Kidney (tissue), 13 donors: ENCODE measurements at regions not wholly inside any gene's neighbourhood (a gene's known extent, or its start where the extent isn't known, plus 50 kb on each side); places are given as distances from the start of the nearest gene placed in this dataset.

Experiments
- DNase-seq, 5 donors: peaks; one replicate each; pipeline ENCODE4 v3.0.0-alpha.2; 2013 to 2020
- FAIRE-seq: peaks from 2 replicates; lab custom pipeline; 2012; peaks lifted over from hg19 to GRCh38; lab: Jason Lieb, UNC
- H3K27ac ChIP-seq, 2 donors: one replicate each; pipeline ENCODE4 v1.7.0; 2013; ENCODE audit warnings: low read depth in 2 of 2, low read length in 2 of 2, inconsistent platforms in 1 of 2
- H3K27me3 ChIP-seq: one replicate; pipeline ENCODE4 v1.7.1; 2013; ENCODE audit warnings: low read length, inconsistent platforms; ENCODE audit not compliant: control insufficient read depth, insufficient read depth
- H3K36me3 ChIP-seq, 3 donors: one replicate each; pipeline versions ENCODE4 v1.7.0 to v1.7.1; 2013; ENCODE audit warnings: low read length in 3 of 3, control low read depth in 1 of 3, inconsistent platforms in 1 of 3; ENCODE audit not compliant: insufficient read depth in 3 of 3, control insufficient read depth in 2 of 3
- H3K4me1 ChIP-seq, 3 donors: one replicate each; pipeline versions ENCODE4 v1.7.0 to v1.7.1; 2013; ENCODE audit warnings: low read length in 3 of 3, inconsistent platforms in 1 of 3, low read depth in 1 of 3; ENCODE audit not compliant: control insufficient read depth in 2 of 3, insufficient read depth in 2 of 3
- H3K4me3 ChIP-seq, 3 donors: one replicate each; pipeline versions ENCODE4 v1.7.0 to v1.8.1; 2013; ENCODE audit warnings: low read length in 3 of 3, control low read depth in 1 of 3, inconsistent platforms in 1 of 3
- H3K9ac ChIP-seq, 3 donors: one replicate each; pipeline versions ENCODE4 v1.7.0 to v1.7.1; 2013; ENCODE audit warnings: low read length in 3 of 3, control low read depth in 1 of 3, inconsistent platforms in 1 of 3
- H3K9me3 ChIP-seq, 3 donors: one replicate each; pipeline versions ENCODE4 v1.7.0 to v1.7.1; 2013; ENCODE audit warnings: low read length in 3 of 3, control low read depth in 1 of 3, inconsistent platforms in 1 of 3; ENCODE audit not compliant: control insufficient read depth in 2 of 3, insufficient read depth in 1 of 3
- intact Hi-C: fragments of 100-400 bp; cut with DNase I; formaldehyde crosslinking; loops from one replicate; pipeline ENCODE4 v1.11.1; 2022
- TF ChIP-seq, protein P1 (sequence below): IDR thresholded peaks from 3 replicates; pipeline ENCODE4 v1.5.1; 2012; ENCODE audit warnings: mild to moderate bottlenecking, moderate library complexity, borderline replicate concordance; ENCODE audit not compliant: insufficient read depth; ENCODE audit errors: extremely low read depth
- donor health status: control.
- donor health status: control.
- donor health status: control.
- donor health status: control.
- donor health status: control.
- donor health status: DM: yes; HTN: yes; CAD: no.
- donor health status: Normal renal cell carcinoma (clear cell type).

GRCh38 chr20:40894237-40894630, 134.4 kb upstream of the TOP1 start:
- FAIRE-seq (no peak), DNase-seq (no peak)
- H3K9me3 ChIP-seq = no peaks in the 10 kb centered on the region
- H3K27me3 ChIP-seq = no peaks in the 10 kb centered on the region
- intact Hi-C loops = no loop called here
- no peaks in the 10 kb centered on the region for H3K4me1 ChIP-seq
- TF ChIP-seq, protein P1, sequence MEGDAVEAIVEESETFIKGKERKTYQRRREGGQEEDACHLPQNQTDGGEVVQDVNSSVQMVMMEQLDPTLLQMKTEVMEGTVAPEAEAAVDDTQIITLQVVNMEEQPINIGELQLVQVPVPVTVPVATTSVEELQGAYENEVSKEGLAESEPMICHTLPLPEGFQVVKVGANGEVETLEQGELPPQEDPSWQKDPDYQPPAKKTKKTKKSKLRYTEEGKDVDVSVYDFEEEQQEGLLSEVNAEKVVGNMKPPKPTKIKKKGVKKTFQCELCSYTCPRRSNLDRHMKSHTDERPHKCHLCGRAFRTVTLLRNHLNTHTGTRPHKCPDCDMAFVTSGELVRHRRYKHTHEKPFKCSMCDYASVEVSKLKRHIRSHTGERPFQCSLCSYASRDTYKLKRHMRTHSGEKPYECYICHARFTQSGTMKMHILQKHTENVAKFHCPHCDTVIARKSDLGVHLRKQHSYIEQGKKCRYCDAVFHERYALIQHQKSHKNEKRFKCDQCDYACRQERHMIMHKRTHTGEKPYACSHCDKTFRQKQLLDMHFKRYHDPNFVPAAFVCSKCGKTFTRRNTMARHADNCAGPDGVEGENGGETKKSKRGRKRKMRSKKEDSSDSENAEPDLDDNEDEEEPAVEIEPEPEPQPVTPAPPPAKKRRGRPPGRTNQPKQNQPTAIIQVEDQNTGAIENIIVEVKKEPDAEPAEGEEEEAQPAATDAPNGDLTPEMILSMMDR = no peak
- H3K36me3 ChIP-seq = no peaks in the 10 kb centered on the region
- H3K9ac ChIP-seq = no peak overlapping the region
- H3K4me3 ChIP-seq = no peak overlapping the region
- no peak overlapping the region for H3K27ac ChIP-seq

- Histone ChIP-seq H3K27me3 (no peaks in the 10 kb centered on the region), H3K9me3 (no peaks in the 10 kb centered on the region), H3K27ac (no peak overlapping the region), H3K9ac (no peak overlapping the region), H3K36me3 (no peaks in the 10 kb centered on the region), H3K4me1 (no peaks in the 10 kb centered on the region), H3K4me3 (no peak overlapping the region)
- intact Hi-C loops = no loop called here
- DNase-seq (peak in 2 of 5 donors; percentile 48 to 63), FAIRE-seq (no peak)
- TF ChIP-seq, protein P1 = no peak
Measured at GRCh38 chr20:40895182-40895581, 133.4 kb upstream of the TOP1 start.

- intact Hi-C loops = no loop called here
- H3K4me3 ChIP-seq = no peak overlapping the region
- no peaks in the 10 kb centered on the region for H3K36me3 ChIP-seq
- no peaks in the 10 kb centered on the region for H3K4me1 ChIP-seq
- no peak overlapping the region for H3K9ac ChIP-seq
- no peak overlapping the region for H3K27ac ChIP-seq
- H3K27me3 ChIP-seq = no peaks in the 10 kb centered on the region
- TF ChIP-seq, protein P1 = no peak
- FAIRE-seq (no peak), DNase-seq (no peak)
- H3K9me3 ChIP-seq = no peaks in the 10 kb centered on the region
Measured at GRCh38 chr20:40896814-40897700, 131.6 kb upstream of the TOP1 start.
